ENCODE measurements at regions not wholly inside any gene's neighbourhood (a gene's known extent, or its start where the extent isn't known, plus 50 kb on each side); places are given as distances from the start of the nearest gene placed in this dataset.

DNA sequence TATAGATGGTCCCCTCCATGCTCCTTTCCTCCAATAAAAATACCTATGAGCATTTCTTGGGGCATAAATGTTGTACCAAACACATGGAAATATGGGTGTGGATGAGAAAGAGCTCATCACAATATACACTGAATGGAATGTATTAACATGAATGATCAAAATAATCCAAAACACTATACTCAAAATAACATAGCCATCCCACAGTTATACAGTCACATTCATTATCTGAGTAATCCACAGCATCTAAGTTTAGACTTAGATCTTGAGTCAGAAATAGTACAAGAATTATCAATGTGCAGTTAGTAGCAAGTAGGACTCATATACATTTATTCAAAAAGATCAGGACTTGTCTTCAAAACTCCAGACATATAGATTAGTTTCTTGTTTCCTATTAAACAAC, 175.2 kb upstream of the NREP start:
- dilution Hi-C loops (cut with HindIII; ENCODE audit: low sequenced_read_pairs, unreplicated experiment) (no loop called here), intact Hi-C loops (cut with micrococcal nuclease) (no loop called here), in situ Hi-C loops (cut with MboI; ENCODE audit: low sequenced_read_pairs) (no loop called here)
- H3K18ac ChIP-seq (ENCODE audit: low read depth, low read length): no peak overlapping the region; the same call in 1 of the 2 replicates
- H3K27ac ChIP-seq (ENCODE audit: insufficient read depth, low read length): no peak overlapping the region
- H2AFZ ChIP-seq (replicated peaks; ENCODE audit: low read length, poor library complexity): no peak overlapping the region
- no peak overlapping the region for H2BK15ac ChIP-seq (ENCODE audit: low read depth, low read length)
- no peak overlapping the region for H2BK120ac ChIP-seq (ENCODE audit: low read depth, low read length)
- no peak for ATAC-seq (ENCODE audit: low read depth)
- ChIA-PET POLR2A (ENCODE audit: unreplicated experiment) (no interaction called here), CTCF (no interaction called here)
- H2BK5ac ChIP-seq (ENCODE audit: low read depth, low read length, poor library complexity, severe bottlenecking): peak overlapping the region; percentile 67
- no peak overlapping the region for H2AK5ac ChIP-seq (ENCODE audit: low read depth, low read length)
- H3K14ac ChIP-seq (replicated peaks; ENCODE audit: low read depth, low read length): no peak overlapping the region
- no peak overlapping the region for H3K4me2 ChIP-seq (ENCODE audit: low read depth, low read length)
- no peak overlapping the region for H4K5ac ChIP-seq (ENCODE audit: low read depth, low read length)
- H3K4ac ChIP-seq (ENCODE audit: low read depth, low read length): no peak overlapping the region
- no peak overlapping the region for H3K4me3 ChIP-seq (ENCODE audit: insufficient read depth, low read depth, low read length)
- H3K36me3 ChIP-seq (ENCODE audit: control insufficient read depth, insufficient read depth, low read length): no peaks in the 10 kb centered on the region
- 0 out of 4 replicates have a peak, but pooled peaks cover 0 to 3% of the 10 kb centered on the region in 2 experiments for H3K79me1 ChIP-seq (ENCODE audit: low read depth in 1 of 2, low read length in 2 of 2)
- H3K27me3 ChIP-seq (ENCODE audit: control insufficient read depth, insufficient read depth, low read length): no peaks in the 10 kb centered on the region
- TF ChIP-seq BHLHE40 (IDR thresholded peaks at IDR 0.05; ENCODE audit: low read depth, low read length) (no peak), CEBPB (IDR thresholded peaks at IDR 0.05; ENCODE audit: low read depth, low read length) (no peak), MAZ (IDR thresholded peaks at IDR 0.05; ENCODE audit: borderline replicate concordance, low read depth, low read length) (no peak), MAFK (IDR thresholded peaks at IDR 0.05; ENCODE audit: low read depth, low read length) (no peak), RCOR1 (IDR thresholded peaks at IDR 0.05; ENCODE audit: insufficient replicate concordance, low read length) (no peak), SMC3 (IDR thresholded peaks at IDR 0.05; ENCODE audit: low read depth, low read length) (no peak), RFX5 (IDR thresholded peaks at IDR 0.05; ENCODE audit: low read depth, low read length) (no peak), NFE2L2 (IDR thresholded peaks at IDR 0.05; ENCODE audit: low read depth, low read length) (no peak), RAD21 (IDR thresholded peaks at IDR 0.05; ENCODE audit: low read length) (no peak), FOS (IDR thresholded peaks at IDR 0.05; ENCODE audit: low read depth, low read length) (no peak), CHD1 (IDR thresholded peaks at IDR 0.05; ENCODE audit: low read depth, low read length) (no peak), MXI1 (IDR thresholded peaks at IDR 0.05; ENCODE audit: borderline replicate concordance, low read depth, low read length) (no peak), POLR2A (IDR thresholded peaks at IDR 0.05; ENCODE audit: low read depth, low read length) (no peak)
- TF ChIP-seq, protein P1, sequence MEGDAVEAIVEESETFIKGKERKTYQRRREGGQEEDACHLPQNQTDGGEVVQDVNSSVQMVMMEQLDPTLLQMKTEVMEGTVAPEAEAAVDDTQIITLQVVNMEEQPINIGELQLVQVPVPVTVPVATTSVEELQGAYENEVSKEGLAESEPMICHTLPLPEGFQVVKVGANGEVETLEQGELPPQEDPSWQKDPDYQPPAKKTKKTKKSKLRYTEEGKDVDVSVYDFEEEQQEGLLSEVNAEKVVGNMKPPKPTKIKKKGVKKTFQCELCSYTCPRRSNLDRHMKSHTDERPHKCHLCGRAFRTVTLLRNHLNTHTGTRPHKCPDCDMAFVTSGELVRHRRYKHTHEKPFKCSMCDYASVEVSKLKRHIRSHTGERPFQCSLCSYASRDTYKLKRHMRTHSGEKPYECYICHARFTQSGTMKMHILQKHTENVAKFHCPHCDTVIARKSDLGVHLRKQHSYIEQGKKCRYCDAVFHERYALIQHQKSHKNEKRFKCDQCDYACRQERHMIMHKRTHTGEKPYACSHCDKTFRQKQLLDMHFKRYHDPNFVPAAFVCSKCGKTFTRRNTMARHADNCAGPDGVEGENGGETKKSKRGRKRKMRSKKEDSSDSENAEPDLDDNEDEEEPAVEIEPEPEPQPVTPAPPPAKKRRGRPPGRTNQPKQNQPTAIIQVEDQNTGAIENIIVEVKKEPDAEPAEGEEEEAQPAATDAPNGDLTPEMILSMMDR (conservative IDR thresholded peaks at IDR 0.05; ENCODE audit: low read depth, low read length): no peak
- TF ChIP-seq, protein P2, sequence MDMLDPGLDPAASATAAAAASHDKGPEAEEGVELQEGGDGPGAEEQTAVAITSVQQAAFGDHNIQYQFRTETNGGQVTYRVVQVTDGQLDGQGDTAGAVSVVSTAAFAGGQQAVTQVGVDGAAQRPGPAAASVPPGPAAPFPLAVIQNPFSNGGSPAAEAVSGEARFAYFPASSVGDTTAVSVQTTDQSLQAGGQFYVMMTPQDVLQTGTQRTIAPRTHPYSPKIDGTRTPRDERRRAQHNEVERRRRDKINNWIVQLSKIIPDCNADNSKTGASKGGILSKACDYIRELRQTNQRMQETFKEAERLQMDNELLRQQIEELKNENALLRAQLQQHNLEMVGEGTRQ (IDR thresholded peaks at IDR 0.05; ENCODE audit: low read depth, low read length): no peak
- TF ChIP-seq, protein P3, sequence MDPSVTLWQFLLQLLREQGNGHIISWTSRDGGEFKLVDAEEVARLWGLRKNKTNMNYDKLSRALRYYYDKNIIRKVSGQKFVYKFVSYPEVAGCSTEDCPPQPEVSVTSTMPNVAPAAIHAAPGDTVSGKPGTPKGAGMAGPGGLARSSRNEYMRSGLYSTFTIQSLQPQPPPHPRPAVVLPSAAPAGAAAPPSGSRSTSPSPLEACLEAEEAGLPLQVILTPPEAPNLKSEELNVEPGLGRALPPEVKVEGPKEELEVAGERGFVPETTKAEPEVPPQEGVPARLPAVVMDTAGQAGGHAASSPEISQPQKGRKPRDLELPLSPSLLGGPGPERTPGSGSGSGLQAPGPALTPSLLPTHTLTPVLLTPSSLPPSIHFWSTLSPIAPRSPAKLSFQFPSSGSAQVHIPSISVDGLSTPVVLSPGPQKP (IDR thresholded peaks at IDR 0.05; ENCODE audit: borderline replicate concordance, low read depth, low read length): no peak
- BruUV-seq (replicated peaks): no TSS peak
- no peaks in the 10 kb centered on the region for H4K20me1 ChIP-seq (ENCODE audit: insufficient read depth, low read length)
- peak; percentile 61 for DNase-seq
- H3K56ac ChIP-seq (ENCODE audit: extremely low read depth, insufficient read depth, low read length): no peak overlapping the region
- H3K9me1 ChIP-seq (ENCODE audit: insufficient read depth, low read length): peaks cover 7% of the 10 kb centered on the region
- H4K91ac ChIP-seq (ENCODE audit: insufficient read depth, low read depth, low read length): no peak overlapping the region
- no peak overlapping the region for H2AK9ac ChIP-seq (replicated peaks; ENCODE audit: low read depth, low read length, poor library complexity)
- no peaks in the 10 kb centered on the region for H3K9me3 ChIP-seq (ENCODE audit: control insufficient read depth, insufficient read depth, low read length)
- no peak overlapping the region for H3K9ac ChIP-seq (ENCODE audit: low read depth, low read length)
- no peak overlapping the region for H2BK20ac ChIP-seq (ENCODE audit: low read depth, low read length)
- H3K4me1 ChIP-seq (ENCODE audit: control insufficient read depth, insufficient read depth, low read length): peaks cover 14% of the 10 kb centered on the region
- no peak overlapping the region for H4K8ac ChIP-seq (ENCODE audit: low read depth in 2 of 2, low read length in 2 of 2)
- H3K23ac ChIP-seq (ENCODE audit: low read depth, low read length): no peak overlapping the region
